ENCODE measurements at regions not wholly inside any gene's neighbourhood (a gene's known extent, or its start where the extent isn't known, plus 50 kb on each side); places are given as distances from the start of the nearest gene placed in this dataset.

DNA sequence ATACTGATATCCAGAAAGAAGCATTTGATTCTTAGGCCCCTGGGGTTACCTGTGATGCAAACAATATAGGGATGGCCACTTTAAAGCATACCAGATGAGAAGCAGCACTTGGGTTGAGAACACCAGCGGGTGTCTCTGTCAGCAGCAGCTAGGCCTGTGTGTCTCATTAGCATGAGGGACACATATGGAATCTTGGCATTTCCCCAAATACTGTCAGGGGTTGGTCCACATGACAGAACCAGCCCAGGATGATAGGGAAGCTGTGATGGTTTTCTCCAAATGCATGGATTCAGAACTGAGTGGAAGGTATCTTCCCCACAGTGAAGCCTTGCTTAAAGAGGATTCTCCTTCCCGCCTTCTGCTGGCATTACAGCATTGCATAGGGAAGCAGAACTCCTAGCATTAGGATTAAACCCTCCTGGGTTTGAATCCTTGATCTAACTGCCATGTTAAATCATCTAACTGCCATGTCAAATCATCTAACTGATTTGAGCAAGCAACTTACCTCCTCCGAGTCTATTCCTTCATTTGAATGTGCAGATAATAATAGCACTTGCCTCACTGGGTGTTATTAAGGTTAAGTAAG, 111.5 kb upstream of the WSCD2 start:
- H3K4me1 ChIP-seq (ENCODE audit: low read depth): no peaks in the 10 kb centered on the region
- TF ChIP-seq, protein P1, sequence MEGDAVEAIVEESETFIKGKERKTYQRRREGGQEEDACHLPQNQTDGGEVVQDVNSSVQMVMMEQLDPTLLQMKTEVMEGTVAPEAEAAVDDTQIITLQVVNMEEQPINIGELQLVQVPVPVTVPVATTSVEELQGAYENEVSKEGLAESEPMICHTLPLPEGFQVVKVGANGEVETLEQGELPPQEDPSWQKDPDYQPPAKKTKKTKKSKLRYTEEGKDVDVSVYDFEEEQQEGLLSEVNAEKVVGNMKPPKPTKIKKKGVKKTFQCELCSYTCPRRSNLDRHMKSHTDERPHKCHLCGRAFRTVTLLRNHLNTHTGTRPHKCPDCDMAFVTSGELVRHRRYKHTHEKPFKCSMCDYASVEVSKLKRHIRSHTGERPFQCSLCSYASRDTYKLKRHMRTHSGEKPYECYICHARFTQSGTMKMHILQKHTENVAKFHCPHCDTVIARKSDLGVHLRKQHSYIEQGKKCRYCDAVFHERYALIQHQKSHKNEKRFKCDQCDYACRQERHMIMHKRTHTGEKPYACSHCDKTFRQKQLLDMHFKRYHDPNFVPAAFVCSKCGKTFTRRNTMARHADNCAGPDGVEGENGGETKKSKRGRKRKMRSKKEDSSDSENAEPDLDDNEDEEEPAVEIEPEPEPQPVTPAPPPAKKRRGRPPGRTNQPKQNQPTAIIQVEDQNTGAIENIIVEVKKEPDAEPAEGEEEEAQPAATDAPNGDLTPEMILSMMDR (IDR thresholded peaks at IDR 0.05; ENCODE audit: low read depth, low read length): no peak
- H3K9me3 ChIP-seq (ENCODE audit: low read depth): no peaks in the 10 kb centered on the region
- peaks cover 26% of the 10 kb centered on the region for H3K27me3 ChIP-seq
- H3K4me3 ChIP-seq: no peak overlapping the region
- DNase-seq (ENCODE audit: low read depth in 1 of 2, low spot score in 1 of 2): no peak
- H3K27ac ChIP-seq: no peak overlapping the region
- no peaks in the 10 kb centered on the region for H3K36me3 ChIP-seq

DNA sequence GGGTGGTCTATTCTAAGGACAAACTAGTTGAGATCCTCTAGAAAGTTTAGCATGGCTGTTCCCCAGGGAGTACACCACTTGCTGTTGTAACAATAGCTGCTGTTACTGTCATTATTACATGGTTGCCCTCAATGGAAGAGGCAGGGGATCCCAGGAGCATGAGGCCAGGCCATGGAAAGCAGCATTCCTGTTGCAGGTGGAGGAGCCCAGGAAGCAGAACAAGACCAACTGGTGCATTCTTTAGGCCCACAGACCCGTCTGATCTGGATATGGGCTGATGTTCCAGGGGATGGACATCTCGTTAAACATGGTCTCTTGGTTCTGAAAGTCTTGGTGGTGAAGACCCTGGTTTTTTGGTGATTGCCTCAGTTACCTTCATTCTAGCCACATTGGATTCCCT, 109.2 kb upstream of the WSCD2 start:
- Histone ChIP-seq H3K4me3 (no peak overlapping the region), H3K27me3 (peaks cover 11% of the 10 kb centered on the region), H3K27ac (no peak overlapping the region), H3K36me3 (no peaks in the 10 kb centered on the region), H3K9me3 (ENCODE audit: low read depth) (no peaks in the 10 kb centered on the region), H3K4me1 (ENCODE audit: low read depth) (no peaks in the 10 kb centered on the region)
- no peak for DNase-seq (ENCODE audit: low read depth in 1 of 2, low spot score in 1 of 2)
- TF ChIP-seq, protein P1 (IDR thresholded peaks at IDR 0.05; ENCODE audit: low read depth, low read length): no peak

DNA sequence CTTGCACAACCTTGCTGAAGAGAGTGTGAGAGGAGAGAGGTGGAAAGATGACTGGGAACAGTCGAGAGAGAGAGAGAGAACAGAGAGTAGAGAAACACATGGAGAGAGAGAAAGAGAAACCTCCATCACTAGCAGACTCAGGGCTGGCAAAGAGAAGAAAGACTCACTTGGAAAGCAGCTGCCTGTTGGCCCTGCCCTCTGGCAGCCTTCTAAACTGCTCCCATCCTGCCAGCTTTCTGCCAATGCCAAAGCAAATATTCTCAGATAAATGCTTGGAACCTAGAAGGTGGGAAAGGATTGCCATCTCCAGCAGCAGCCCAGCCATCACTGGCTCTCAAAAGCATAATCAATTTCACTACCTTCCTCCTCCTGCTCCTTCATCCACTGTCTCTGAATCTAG, 107.9 kb upstream of the WSCD2 start:
- no peaks in the 10 kb centered on the region for H3K36me3 ChIP-seq
- TF ChIP-seq, protein P1 (IDR thresholded peaks at IDR 0.05; ENCODE audit: low read depth, low read length): no peak
- no peak overlapping the region for H3K27ac ChIP-seq
- no peaks in the 10 kb centered on the region for H3K9me3 ChIP-seq (ENCODE audit: low read depth)
- no peak for DNase-seq (ENCODE audit: low read depth in 1 of 2, low spot score in 1 of 2)
- no peaks in the 10 kb centered on the region for H3K4me1 ChIP-seq (ENCODE audit: low read depth)
- H3K4me3 ChIP-seq: no peak overlapping the region
- peaks cover 11% of the 10 kb centered on the region for H3K27me3 ChIP-seq

DNA sequence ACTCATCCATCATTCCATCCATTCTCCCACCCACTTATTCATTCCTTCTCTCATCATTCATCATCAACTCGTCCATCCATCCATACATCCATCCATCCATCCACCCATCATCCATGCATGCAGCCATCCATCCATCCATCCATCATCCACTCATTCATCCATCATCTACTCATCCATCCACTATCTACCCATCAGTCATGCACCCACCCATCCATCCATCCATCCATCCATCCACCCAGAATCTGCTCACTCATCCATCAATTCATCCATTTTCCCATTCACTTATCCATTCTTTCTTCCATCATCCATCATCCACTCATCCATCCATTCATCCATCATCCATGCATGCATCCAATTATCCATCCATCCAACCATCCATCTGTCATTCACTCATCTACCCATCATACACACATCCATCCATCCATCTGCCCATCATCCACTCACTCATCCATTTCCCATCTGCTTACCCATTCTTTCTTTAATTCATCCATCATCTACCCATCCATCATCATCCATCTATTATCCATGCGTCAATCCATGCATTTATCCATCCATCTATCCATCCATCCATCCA, 107.1 kb upstream of the WSCD2 start:
- TF ChIP-seq, protein P1 (IDR thresholded peaks at IDR 0.05; ENCODE audit: low read depth, low read length): no peak
- no peaks in the 10 kb centered on the region for H3K4me1 ChIP-seq (ENCODE audit: low read depth)
- H3K4me3 ChIP-seq: no peak overlapping the region
- H3K9me3 ChIP-seq (ENCODE audit: low read depth): no peaks in the 10 kb centered on the region
- no peaks in the 10 kb centered on the region for H3K36me3 ChIP-seq
- peaks cover 7% of the 10 kb centered on the region for H3K27me3 ChIP-seq
- H3K27ac ChIP-seq: no peak overlapping the region
- DNase-seq (ENCODE audit: low read depth in 1 of 2, low spot score in 1 of 2): no peak

DNA sequence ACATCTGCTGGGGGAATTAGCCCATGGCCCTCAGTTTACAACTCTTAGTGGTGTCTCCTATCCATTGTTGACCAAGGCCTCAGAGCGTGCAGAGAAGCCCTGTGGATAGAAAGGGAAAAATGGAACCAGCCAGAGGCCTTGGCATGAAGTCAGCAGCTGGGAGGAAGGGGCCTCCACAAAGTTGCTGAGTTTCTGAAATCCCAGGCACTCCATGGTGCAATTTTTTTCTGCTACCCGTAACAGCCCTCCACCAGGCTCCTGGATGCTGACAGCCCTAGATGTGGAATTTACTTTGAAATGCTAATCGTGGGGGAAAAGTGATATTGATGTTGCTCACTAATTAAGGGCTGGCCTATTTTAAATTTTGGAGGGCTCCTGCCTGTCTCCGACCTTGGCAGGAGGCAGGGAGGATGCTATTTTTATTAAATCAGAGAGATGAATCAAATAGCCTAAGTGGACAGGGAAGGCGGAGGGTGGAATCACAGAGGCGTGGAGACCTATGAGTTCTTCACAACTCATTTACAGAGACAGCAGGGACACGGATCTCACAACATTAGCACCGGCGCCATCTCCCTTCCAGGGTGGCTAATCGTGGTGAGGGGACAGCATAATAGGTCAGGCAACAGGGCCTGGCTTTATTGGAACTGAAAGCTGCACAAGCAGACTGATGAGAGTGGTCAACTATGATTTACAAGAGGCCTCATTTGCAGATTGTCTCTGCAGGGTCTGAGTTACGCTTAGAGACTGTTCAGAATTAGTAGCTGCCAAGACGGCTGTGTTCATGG, 99.8 kb upstream of the WSCD2 start:
- TF ChIP-seq, protein P1 (IDR thresholded peaks at IDR 0.05; ENCODE audit: low read depth, low read length): no peak
- Histone ChIP-seq H3K36me3 (no peaks in the 10 kb centered on the region), H3K9me3 (ENCODE audit: low read depth) (no peaks in the 10 kb centered on the region), H3K27me3 (no peaks in the 10 kb centered on the region), H3K27ac (no peak overlapping the region), H3K4me1 (ENCODE audit: low read depth) (no peaks in the 10 kb centered on the region), H3K4me3 (no peak overlapping the region)
- DNase-seq (ENCODE audit: low read depth in 1 of 2, low spot score in 1 of 2): no peak

Measured in cardiac muscle cell (in vitro differentiated cells and primary cell).